HG03135 (cell line): ENCODE measurements at regions not wholly inside any gene's neighbourhood (a gene's known extent, or its start where the extent isn't known, plus 50 kb on each side); places are given as distances from the start of the nearest gene placed in this dataset.
"Not testable (repeated sequence)": the region's sequence is repeated elsewhere in the genome, so short reads cannot be mapped to it uniquely, and the experiment has no call there.

ENCODE experiments used
- ATAC-seq: cut with Tn5 transposase; IDR thresholded peaks from one replicate; pipeline ENCODE4 v1.9.1; 2021; ENCODE audit warnings: mild to moderate bottlenecking, moderate library complexity; ENCODE audit not compliant: unreplicated experiment

DNA sequence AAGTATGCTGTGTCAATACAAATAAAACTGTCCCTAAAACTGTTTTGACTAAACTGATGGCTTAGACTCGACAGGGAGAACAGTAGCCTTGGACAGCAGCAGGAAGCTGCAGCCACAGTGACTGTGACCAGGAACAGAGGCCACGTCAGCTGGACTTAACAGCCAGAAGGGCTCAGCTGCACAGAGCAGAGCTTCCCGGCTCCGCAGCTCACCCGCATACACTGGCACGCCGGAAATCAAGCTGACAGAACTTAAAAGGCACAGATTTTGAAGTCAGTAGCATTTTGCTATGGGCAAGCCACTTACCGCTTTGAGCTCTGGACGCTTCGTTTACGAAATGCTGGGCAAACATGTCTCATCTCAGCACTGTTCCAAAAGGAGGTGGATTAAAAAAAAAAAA lies 769.7 kb upstream of the AUTS2 start:
- no peak for ATAC-seq

DNA sequence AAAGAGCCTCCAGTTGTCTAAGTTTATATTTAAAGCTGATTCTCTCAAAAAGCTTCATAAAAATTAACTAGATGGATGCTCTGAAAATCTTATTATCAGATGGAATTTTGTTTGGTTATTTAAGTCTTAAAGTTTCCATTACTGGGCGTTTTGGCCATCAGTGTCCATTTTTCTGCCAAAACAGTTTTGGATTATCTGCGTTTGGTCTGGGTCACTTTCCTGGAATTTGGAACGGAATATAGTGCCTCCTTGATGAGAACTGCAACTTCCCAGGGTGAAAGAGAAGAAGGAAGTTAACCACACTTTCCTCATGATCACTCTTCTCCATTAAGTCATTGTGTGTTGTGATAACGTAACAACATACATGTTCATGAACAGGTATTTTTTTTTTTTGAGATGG lies 764.9 kb upstream of the AUTS2 start:
- ATAC-seq, result no peak

DNA sequence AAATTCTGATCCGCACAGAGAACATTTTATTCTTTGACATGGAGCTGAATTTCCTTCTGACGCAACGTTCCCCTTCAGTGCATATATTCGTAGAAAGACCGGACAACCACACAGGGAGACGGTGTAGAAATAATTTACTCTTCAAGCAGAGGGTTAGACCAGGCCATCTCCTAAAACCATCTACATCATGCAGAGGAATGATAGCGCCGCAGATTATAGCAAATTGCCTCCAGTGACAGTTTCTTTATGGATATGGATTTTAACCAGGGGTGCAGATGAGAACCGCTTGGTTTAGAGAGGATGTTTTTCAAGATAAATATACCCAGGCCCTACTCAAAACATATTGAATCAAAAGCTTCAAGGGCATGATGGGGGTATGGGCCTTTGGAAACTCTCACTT lies 759.3 kb upstream of the AUTS2 start:
- no peak for ATAC-seq

DNA sequence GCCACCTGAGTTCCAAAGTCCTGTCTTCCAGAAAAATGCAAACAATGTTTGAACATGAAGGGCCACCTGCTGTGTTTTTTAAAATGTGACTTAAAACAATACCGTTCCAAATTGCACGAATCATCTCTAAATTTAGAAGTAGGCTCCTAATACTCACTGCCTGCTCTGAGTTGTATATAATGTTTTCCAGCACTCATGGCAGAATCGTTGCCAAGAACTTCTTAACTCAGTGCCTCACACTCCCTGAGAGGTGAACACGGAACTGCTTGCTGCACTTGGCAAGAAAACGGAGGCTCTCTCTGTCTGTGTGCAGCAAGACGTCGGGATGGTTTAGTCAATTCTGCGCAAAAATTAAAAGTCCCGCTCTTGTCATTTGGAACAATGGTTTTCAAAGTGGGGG lies 757.3 kb upstream of the AUTS2 start:
- ATAC-seq, result no peak

DNA sequence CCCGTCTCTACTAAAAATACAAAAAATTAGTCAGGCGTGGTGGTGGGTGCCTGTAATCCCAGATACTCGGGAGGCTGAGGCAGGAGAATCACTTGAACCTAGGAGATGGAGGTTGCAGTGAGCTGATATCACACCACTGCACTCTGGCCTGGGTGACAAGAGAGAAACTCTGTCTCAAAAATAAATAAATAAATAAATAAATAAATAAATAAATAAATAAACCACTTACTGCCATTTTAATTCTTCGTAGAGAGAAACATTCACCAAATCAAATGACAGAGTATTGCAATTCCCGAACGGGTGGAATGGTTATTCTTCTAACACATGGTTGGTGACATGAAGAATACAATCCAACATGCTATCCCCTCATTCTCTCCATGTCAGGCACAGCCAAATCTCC lies 754.3 kb upstream of the AUTS2 start:
- not testable (repeated sequence) for ATAC-seq

GRCh38 chr7:68846811-68847325 lies 751.4 kb upstream of the AUTS2 start:
- ATAC-seq, result no peak

GRCh38 chr7:68853254-68853653 lies 745.0 kb upstream of the AUTS2 start:
- no peak for ATAC-seq

DNA sequence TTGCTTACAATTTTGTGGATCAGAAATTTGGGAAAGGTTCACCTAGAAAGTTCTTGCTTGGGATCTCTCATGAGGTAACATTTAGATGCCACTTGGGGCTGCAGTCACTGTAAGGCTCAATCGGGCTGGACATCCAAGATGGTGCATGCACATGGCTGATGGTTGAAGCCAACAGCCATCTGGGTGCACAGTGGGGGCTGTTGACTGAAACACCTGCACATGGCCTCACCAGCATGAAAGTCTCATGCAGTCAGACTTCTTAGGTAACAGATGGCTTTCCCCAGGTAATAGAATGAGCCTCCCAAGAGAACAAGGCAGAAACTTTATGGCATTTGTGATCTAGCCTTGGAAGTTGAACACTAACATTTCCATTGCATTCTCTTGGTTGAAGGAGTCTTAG lies 740.7 kb upstream of the AUTS2 start:
- no peak for ATAC-seq

- no peak for ATAC-seq
Observed at GRCh38 chr7:68858497-68858896, 739.8 kb upstream of the AUTS2 start.

DNA sequence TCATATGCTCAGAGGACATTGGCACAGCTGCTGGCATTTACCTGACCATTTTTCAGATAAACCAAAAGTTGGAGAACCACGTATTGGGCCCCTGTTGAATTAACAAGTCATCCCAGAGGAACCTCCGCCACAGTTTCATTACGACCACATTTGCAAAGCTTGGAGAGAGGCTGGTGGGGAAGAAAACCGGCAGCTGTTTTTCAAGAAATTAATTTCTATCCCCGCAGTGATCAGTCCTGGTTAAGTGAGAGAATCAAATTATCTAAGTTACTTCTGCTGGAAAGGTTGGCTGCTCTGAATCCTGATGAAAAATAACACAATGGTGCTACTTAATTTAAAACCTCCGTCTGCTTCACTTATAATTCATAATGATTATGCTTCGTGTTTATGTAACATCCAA lies 737.1 kb upstream of the AUTS2 start:
- ATAC-seq, result no peak

DNA sequence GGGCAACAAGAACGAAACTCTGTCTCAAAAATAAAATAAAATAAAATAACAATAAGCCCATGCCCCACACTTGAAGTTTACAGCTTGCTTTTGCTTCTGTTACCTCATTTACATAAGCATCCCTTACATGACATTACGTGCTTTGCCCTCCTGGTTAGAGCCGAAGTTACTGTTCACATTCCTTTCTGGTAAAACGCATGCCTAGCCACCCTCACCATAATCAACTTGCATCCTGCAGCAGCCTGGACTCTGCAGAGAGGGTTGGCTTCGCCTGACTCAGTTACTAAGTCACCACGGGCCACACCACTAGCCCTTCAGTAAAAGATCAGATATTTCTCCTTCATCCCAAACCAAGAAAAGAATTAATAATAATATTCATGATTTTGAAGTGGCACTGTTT lies 736.0 kb upstream of the AUTS2 start:
- no peak for ATAC-seq

DNA sequence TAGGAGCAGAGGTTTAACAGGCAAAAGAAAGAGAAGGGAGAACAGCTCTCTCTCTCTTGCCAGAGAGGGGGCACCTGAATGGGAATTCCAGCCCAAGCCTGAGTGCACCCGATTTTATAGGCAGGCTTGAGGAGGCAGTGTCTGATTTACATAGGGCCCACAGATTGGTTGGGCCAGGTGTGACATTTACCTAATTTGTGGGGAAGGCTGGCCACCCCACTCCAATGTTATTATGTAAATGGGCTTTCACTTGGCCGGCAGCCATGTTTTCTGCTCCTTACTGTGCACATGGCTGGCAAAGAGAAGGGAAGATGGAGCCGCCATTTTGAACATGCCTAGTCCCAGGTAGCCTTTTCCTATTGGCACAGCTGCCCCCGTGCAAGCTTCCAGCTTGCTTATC lies 735.5 kb upstream of the AUTS2 start:
- ATAC-seq, result no peak

DNA sequence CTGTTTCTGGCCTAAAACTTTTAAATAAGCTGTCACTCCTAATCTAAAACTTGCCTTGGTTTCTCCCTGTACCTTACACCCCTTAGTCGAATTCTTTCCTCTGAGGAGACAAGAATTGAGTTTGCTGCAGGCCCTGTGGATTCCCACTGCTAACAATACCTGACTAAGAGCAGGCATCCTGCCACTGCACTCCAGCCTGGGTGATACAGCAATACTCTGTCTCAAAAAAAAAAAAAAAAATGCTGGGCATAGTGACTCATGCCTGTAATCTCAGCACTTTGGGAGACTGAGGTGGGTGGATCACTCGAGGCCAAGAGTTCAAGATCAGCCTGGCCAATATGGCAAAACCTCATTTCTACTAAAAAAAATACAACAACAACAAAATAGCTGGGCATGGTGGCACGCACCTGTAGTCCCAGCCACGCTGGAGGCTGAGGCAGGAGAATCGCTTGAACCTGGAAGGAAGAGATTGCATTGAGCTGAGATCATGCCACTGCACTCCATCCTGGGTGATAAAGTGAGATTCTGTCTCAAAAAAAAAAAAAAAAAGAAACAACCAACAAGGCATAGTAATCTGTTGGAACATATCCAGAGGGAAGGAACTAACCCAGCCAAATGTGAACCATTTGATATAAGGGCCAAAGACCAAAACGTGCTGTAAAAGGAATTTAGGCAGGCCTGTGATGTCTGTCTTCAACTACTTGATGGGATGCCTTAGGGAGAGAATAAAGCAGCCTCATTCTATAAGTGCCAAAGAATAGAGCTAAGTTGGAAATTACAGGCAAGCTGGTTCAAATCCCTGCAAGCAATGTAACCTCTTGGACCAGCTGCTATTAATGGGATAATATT lies 732.7 kb upstream of the AUTS2 start:
- no peak for ATAC-seq

DNA sequence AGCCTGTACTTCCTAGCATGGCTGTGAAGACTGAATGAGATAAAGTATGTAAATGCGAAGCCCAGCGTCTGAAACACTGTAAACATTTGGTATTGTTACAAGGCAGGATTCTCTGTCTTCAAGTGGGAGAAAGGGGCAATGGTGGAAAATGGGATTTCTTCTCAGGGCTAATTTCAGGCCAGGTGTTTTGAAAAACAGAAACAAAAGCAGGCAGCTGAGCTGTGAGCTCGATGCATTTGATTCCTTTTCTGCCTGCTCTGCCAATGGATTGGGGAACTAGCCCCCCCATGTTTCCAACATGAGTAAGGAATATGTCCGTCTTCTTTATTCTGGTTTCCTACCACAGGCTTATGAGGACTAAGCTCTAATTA lies 732.1 kb upstream of the AUTS2 start:
- no peak for ATAC-seq

DNA sequence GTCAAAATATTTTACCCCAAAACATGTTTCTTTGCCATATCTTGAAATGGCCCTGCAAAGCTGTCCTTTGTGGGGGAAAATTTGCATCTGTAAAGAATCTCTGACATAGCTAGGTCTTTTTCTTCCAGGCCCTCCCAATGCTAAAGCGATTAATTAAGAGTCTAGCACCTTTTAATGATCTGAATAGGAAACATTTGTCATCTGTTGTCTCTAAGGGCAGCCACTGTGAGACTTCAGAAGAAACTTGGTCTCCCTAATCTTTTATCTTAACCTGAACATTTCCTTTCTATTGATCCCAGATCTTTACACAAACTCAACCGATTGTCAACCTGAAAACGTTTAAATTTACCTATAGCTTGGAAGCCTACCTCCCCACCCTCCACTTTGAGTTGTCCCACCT lies 731.6 kb upstream of the AUTS2 start:
- not testable (repeated sequence) for ATAC-seq

DNA sequence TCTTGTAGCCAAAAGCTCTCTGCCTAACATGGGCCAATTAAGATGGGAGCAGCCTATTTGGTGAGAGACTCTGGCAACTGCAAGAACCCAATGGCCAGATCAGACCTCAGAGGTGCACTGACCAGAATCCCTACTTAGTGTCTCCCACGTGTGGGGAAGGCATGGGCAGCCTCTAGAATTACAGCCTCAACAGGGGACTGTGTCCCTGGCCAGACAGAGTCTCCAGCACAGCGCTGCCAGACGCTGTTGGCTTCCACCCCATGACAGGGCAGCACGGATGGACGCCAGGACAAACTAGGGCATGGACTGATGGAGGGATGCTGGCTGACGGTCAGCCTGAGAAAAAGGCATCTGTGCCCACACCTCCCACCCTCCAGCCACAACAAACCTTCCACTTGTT lies 729.3 kb upstream of the AUTS2 start:
- no peak for ATAC-seq

- no peak for ATAC-seq
Observed at GRCh38 chr7:68873616-68874015, 724.7 kb upstream of the AUTS2 start.

- no peak for ATAC-seq
Observed at GRCh38 chr7:68875857-68876256, 722.4 kb upstream of the AUTS2 start.

DNA sequence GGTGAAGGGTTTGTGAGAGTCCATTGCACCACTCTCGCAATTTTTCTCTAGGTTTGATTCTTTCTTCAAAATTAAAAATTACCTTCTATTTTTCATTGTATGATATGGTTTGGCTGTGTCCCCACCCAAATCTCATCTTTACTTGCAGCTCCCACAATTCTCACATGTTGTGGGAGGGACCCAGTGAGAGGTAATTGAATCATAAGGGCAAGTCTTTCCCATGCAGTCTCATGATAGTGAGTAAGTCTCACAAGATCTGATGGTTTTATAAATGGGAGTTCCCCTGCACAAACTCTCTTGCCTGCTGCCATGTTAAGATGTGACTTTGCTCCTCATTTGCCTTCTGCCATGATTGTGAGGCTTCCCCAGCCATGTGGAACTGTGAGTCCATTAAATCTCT lies 711.2 kb upstream of the AUTS2 start:
- not testable (repeated sequence) for ATAC-seq

DNA sequence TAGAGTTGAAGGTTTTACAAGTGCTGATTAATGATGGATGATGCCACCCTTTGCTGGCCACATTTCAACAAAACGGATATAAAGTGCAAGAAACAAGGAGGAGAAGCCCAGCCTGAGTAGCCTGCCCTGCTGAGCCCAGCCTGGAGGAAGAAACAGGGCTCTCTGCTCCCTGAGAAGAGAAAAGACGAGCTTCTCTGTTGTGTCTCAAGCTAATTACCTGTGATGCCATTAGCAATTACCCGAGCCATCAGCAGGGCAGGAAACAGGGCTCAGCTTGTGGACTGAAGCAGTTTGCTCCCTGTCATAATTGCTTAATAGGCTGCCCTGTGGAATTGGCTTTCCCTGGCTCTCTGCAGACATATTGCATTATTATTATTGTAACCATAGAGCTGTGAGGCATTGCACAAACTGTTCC lies 709.3 kb upstream of the AUTS2 start:
- ATAC-seq, result no peak

- ATAC-seq, result no peak
Observed at GRCh38 chr7:68892236-68892635, 706.0 kb upstream of the AUTS2 start.

DNA sequence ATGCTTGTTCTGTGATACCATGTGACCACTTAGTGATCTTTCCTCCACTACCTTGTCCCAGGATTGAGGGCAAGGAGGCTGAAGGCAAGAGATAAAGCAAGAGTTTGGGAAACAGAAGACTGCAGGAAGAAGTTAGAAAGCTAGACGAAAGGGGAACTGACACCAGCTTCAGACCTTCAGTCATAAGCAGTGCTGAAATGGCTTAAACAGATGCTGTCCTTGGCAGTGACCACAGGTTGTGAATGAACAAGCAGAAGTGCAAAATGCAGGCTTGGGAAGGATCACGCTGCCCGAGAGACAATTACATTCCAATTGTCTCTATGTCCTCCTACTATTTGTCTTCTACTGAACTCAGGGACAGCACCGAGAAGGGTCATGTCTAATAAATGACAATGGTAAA lies 704.9 kb upstream of the AUTS2 start:
- no peak for ATAC-seq

GRCh38 chr7:68899156-68899555 lies 699.1 kb upstream of the AUTS2 start:
- ATAC-seq, result not testable (repeated sequence)
